ENCODE measurements at regions not wholly inside any gene's neighbourhood (a gene's known extent, or its start where the extent isn't known, plus 50 kb on each side); places are given as distances from the start of the nearest gene placed in this dataset.

GRCh38 chr6:138588805-138589434, 89.6 kb upstream of the NHSL1 start:
- Histone ChIP-seq H3K27ac (ENCODE audit: insufficient read depth, low read depth, low read length) (no peak overlapping the region), H3K36me3 (ENCODE audit: control insufficient read depth in 2 of 2, extremely low read depth in 1 of 2, insufficient read depth in 2 of 2, low read length in 2 of 2) (no peaks in the 10 kb centered on the region), H4K20me1 (replicated peaks; ENCODE audit: control insufficient read depth, extremely low read depth, insufficient read depth, low read length) (no peaks in the 10 kb centered on the region), H3K4me2 (ENCODE audit: insufficient read depth, low read length) (no peak overlapping the region), H3K27me3 (ENCODE audit: control insufficient read depth in 2 of 2, insufficient read depth in 2 of 2, low read length in 2 of 2) (no peaks in the 10 kb centered on the region), H3K9me1 (replicated peaks; ENCODE audit: control insufficient read depth, extremely low read depth, insufficient read depth, low read length) (no peaks in the 10 kb centered on the region), H3K4me3 (replicated peaks in 1 of 3; ENCODE audit: insufficient read depth in 1 of 3, low read depth in 1 of 3, low read length in 3 of 3) (no peak overlapping the region), H3K4me1 (ENCODE audit: control insufficient read depth, extremely low read depth, insufficient read depth, low read length) (peaks cover 21% of the 10 kb centered on the region), H3K79me2 (ENCODE audit: control insufficient read depth, insufficient read depth, low read length) (peaks cover 44% of the 10 kb centered on the region), H2AFZ (ENCODE audit: low read depth, low read length) (no peak overlapping the region), H3K9ac (replicated peaks; ENCODE audit: extremely low read depth, insufficient read depth, low read length) (no peak overlapping the region), H3K9me3 (replicated peaks; ENCODE audit: control insufficient read depth, insufficient read depth, low read length) (no peaks in the 10 kb centered on the region)
- dilution Hi-C loops (cut with MboI; ENCODE audit: extremely low pct_ligation_motif_present, low sequenced_read_pairs) (no loop called here), intact Hi-C loops (cut with micrococcal nuclease) (loop anchor here (1.0 to 2.0 kb wide), 4 partner anchors 42 to 400 kb away; partner anchors contain the start of gene REPS1)
- TF ChIP-seq GATA2 (IDR thresholded peaks at IDR 0.05; ENCODE audit: insufficient read depth, insufficient read length, low read depth, low read length) (no peak), CTCF (IDR thresholded peaks at IDR 0.05; ENCODE audit: extremely low read depth in 1 of 2, insufficient read depth in 1 of 2, low read depth in 1 of 2, low read length in 2 of 2) (peak; percentile 80 to 85)
- DNase-seq (ENCODE audit: low read depth, low spot score), result peak; percentile 78
- ChIA-PET POLR2A (no interaction called here), CTCF (interaction anchor here (0.6 to 6.3 kb wide), 25 partner anchors 16 to 473 kb away, joined by 3 to 63 read pairs (median 4); no protein-coding TSS in a partner anchor)
- no TSS peak for BruUV-seq (replicated peaks)
- FAIRE-seq, result peak; percentile 75

Measured in endothelial cell of umbilical vein (primary cell).